ENCODE measurements at regions not wholly inside any gene's neighbourhood (a gene's known extent, or its start where the extent isn't known, plus 50 kb on each side); places are given as distances from the start of the nearest gene placed in this dataset.

GRCh38 chr12:42957136-42957535 lies 367.6 kb upstream of the PRICKLE1 start:
- TF ChIP-seq CTCF (IDR thresholded peaks at IDR 0.05; ENCODE audit: poor library complexity, severe bottlenecking), result no peak
- no peak for TF ChIP-seq REST (IDR thresholded peaks at IDR 0.05; ENCODE audit: borderline replicate concordance)
- no peak for TF ChIP-seq MXI1 (conservative IDR thresholded peaks at IDR 0.05; ENCODE audit: poor library complexity, severe bottlenecking)
